HG03039 (cell line): ENCODE measurements at regions not wholly inside any gene's neighbourhood (a gene's known extent, or its start where the extent isn't known, plus 50 kb on each side); places are given as distances from the start of the nearest gene placed in this dataset.

Experiments
- ATAC-seq: cut with Tn5 transposase; IDR thresholded peaks from one replicate; pipeline ENCODE4 v1.9.1; 2021; ENCODE audit warnings: mild to moderate bottlenecking, moderate library complexity; ENCODE audit not compliant: unreplicated experiment

DNA sequence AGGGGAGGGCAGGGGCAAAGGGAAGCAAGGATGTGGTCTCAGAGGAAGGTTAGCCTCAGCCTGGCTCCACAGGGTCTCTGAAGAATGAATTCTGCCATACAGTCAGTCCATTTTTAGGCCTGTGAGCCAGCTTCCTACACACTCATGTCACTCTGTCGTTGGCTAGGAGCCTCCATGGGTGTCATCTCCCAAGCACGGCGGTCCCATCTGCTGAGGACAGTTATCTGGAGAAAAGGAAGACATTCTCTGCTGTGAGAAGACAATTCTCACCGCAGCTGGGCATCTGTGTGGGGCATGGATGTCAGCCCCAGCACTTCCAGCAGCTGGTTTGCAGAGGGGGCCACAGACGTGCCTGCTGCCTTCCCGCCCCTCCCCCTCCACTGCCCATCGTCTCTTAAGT lies 167.6 kb downstream of the LINC00237 start:
- ATAC-seq = no peak

DNA sequence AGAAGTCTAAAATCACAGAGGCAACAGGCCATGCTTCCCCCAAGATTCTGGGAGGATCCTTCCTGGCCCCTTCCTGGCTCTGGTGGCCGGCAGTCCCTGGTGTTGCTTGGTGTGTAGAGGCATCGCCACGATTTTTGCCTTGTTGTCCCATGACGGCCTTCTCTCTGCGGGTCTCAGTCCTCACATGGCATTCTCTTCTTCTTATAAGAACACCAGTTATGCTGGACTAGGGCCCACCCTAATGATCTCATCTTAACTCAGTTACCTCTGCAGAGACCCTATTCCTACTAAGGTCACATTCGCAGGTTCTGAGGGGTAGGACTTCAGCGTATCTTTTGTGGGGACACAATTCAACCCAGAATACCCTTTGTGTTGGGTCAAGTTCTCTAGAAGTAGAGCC lies 168.0 kb downstream of the LINC00237 start:
- ATAC-seq = no peak

- no peak for ATAC-seq
Observed at GRCh38 chr20:20933142-20933958, 172.8 kb downstream of the LINC00237 start.

GRCh38 chr20:20932156-20932555 lies 174.0 kb downstream of the LINC00237 start:
- ATAC-seq = no peak

DNA sequence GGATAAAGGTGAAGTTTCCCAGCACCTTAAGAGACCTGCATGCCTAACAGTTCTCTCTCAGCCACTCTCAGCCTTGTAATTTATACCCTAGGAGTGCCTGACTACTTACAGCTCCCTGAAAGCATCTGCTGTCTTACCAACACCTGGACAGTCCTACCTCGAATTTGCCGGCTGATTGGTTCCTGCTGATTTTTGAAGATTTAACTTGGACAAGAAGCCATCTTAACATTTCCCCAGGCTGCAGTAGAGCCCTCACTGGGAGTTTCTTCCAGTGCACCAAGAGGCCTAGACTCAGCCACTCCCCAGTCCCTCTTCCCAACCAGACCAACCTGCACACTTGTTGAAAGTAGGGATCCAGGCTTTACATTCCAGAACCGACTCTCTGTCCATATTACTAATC lies 174.5 kb downstream of the LINC00237 start:
- no peak for ATAC-seq

DNA sequence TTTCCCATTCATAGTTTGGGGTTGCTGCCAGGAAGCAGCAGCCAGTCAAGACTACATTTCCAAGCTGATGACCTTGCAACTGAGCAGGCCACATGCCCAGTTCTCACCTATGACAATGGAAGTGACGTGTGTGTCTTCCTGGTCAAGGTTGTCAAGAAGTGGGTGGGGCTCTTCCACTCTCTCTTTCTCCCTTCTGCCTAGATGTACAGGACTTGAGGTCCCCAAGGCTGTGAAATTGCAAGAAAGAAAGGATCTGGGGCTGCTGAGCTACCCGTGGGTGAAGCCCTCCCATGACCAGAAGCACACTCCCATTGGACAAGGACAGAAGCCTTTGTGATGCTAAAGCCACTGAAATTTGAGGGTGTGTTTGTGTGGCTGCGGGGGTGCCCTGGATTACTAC lies 175.1 kb downstream of the LINC00237 start:
- ATAC-seq = no peak

GRCh38 chr20:20930500-20930899 lies 175.7 kb downstream of the LINC00237 start:
- no peak for ATAC-seq

DNA sequence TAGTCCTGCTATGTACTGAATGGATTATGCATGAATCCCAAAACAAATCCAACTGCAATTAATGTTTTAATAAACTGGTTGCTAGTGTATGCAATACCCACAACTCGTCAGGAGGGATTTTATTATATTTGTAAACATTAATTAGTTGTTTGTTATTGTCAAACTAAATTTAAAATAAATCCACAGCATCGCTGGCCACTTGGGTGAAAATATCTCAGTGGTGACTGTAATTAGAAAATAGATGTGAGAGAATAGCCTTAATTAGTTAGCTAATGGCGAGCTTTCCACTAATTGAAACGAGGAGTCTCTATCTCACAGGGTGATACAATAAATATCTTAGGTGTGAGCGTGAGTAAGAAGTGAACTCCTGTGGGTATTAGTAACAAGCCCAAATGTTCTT lies 176.8 kb downstream of the LINC00237 start:
- ATAC-seq = no peak

DNA sequence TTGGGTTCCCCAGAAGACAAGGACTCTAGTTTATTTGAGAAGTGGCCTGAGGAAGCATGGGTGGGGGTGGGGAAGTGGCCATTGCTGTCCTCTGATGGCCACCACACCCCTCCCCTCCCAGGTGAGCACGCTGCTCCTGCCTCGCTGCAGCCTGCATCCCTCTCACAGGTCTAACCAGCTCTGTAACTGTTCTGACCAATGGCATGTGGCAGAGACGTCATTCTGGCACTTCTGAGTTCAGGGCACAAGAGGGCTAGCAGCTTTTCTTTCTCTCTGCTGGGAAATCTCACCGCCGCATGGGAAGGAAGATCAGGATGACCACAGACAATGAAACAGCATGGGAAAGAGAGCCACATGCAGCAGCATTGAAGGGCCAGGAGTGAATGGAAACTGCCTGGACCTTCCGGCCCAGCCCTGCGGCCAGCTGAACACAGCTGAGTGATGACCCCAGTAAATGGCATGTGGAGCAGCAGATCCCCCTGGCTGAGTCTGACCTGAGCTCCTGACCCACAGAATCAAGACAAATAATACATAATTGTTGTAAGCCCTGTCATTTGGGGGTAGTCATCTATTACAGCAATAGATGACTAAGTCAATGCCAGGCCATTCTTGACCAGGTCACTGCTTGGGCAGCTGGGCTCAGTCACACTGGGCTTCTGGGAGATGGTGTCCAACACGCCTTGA lies 179.8 kb downstream of the LINC00237 start:
- ATAC-seq = no peak

GRCh38 chr20:20920433-20920832 lies 185.7 kb downstream of the LINC00237 start:
- ATAC-seq = no peak

DNA sequence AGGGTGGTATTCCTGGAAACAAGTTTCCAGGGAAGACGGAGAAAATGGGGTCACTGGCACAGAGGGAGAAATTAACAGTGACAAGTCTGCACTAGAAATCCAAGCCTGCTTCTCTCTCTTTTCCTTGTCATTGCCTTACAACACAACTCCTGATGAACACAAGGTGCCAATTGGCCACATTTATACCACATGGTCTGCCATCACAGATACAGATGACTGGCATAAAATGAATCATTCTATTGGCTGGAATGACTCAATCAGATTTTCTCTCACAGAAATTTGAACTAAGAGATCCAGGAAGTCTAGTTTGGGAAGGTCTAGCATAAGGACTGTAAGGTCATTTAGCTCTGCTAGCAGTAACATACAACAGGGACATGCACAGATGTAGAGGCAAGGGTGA lies 190.3 kb downstream of the LINC00237 start:
- ATAC-seq = no peak

GRCh38 chr20:20904501-20904831 lies 192.0 kb upstream of the RALGAPA2 start:
- no peak for ATAC-seq

DNA sequence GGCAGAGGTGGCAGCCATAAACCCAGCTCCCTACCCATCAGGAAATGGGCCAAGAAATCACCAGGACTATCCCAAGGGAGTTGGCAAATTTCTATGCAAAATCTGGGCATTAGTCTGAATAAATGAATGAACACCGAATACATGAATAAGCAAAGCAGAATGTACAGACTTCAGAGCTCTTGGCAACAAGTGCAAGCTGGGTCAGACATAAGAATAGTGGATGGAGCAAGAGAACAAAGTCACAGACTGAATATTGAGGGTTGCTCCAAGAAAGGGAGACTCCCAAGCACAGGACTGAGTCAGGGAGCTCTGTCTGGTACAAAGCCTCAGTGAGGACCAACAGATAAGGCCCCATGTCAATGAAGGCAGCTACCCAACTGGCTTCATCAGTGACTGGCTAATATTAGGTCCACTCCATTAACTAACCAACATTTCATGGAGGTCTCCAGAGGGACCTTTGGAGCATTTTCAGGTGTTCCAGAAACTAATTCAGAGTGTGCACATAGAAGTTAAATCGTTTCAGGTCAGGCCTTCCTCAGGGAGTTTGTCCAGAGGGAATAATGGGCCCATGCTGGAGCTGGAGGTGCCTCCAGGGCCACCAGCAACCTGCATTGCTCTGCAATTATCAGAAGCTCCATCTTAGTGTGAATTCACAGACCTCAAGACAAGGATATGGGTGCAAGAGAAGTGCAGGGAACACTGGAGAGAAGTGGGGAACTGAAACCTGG lies 191.5 kb upstream of the RALGAPA2 start:
- no peak for ATAC-seq

DNA sequence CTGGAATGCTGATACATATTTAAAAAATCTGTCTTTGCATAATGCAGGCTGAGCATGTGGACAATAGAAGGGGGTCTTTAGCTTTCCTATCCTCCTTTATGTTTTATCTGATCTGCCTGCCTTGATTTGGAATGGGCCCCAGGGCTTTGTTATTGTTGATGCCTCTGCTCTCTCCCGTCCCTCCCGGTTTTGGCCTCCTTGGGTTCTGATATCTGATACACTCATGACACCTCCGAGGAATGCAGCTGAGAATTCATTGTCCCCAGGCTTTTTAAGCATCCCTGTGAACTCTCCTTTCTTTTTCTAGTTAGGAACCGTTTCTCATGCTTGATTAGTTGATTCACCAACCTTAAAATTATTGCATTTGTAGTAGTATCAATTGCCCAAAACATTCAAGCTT lies 185.5 kb upstream of the RALGAPA2 start:
- ATAC-seq = no peak

DNA sequence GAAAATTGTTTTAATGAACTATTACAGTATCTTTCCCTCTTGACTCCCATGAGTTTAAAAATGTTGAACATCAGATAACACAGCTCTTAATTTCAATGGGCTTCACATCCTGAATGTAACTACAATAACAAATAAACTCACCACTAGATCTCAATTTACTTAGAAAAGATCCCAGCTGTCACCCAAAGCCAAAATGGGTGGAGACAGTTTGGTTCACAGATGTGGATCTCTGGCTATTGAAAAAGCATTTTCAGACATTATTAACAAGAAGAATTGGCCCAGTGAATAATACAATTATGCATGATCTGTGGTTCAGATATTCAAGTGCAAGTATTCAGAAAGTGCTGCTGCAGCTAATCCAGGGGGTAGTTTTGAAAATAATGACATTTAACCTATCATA lies 184.7 kb upstream of the RALGAPA2 start:
- no peak for ATAC-seq

GRCh38 chr20:20896606-20897005 lies 184.2 kb upstream of the RALGAPA2 start:
- ATAC-seq = no peak

GRCh38 chr20:20895537-20895936 lies 183.1 kb upstream of the RALGAPA2 start:
- no peak for ATAC-seq

GRCh38 chr20:20894753-20895152 lies 182.3 kb upstream of the RALGAPA2 start:
- ATAC-seq = no peak

DNA sequence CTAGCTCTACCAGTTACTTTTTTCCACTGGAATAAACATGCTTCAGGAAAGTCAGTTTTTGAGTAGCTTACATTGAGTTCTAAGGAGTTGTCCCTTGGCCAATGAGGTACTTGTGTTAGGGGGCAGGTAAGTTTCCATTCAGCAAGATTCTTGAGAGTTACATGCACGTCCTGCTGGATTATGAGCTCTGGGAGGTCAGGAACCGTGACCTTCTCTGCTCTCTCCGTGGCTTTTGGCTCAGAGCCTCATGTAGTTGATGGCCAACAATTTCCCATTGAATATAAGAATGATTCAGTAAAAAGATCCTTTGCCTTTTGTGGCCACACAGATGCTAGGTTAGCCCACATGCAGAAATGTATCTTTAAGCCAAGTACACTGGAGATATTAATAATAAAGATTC lies 181.8 kb upstream of the RALGAPA2 start:
- no peak for ATAC-seq

DNA sequence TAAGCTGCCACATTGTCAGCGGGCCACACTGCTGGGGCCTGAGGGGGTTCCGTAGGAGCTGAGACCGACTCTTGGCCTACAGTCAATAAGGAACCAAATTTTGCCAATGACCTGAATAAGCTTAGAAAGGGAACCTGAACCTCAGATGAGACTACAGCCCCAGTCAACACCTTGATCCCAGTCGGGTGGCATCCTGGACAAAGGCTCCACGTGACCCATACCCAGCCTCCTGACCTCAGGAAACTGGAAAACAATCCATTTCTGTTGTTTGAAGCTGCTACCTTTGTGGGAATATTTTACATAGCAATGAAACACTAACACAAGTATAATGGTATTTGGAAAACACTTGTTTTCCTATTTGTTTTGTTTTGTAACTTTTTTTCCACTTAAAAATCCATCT lies 179.9 kb upstream of the RALGAPA2 start:
- ATAC-seq = no peak

DNA sequence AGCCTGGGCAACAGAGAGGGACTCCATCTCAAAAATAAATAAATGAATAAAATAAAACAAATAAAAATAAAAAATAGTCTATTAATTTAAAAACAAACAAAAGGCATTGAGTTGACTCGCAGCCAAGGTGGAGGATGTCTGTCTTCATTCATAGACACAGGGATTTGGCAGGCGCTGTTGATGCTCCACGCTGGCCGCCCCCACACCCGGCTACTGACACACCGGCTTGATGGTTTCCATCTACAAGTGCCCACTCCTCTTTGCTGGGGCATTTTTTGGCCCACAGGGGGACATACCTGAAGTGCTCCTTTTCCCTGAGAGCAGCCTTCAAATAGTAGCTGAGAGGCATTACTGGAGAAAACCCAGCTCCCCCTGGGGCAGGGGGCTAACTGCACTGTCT lies 178.3 kb upstream of the RALGAPA2 start:
- no peak for ATAC-seq

- ATAC-seq = no peak
Observed at GRCh38 chr20:20888936-20889335, 176.5 kb upstream of the RALGAPA2 start.
